ENCODE measurements at regions not wholly inside any gene's neighbourhood (a gene's known extent, or its start where the extent isn't known, plus 50 kb on each side); places are given as distances from the start of the nearest gene placed in this dataset.

- ATAC-seq (no peak), DNase-seq (no peak)
- H3K36me3 ChIP-seq = no peaks in the 10 kb centered on the region
- H3K27me3 ChIP-seq = no peaks in the 10 kb centered on the region
- peaks cover 15% of the 10 kb centered on the region for H3K9me3 ChIP-seq
- intact Hi-C loops (cut with DNase I) = no loop called here
- H3K4me3 ChIP-seq = no peak overlapping the region
- H3K27ac ChIP-seq = no peak overlapping the region
- no peak for TF ChIP-seq CTCF (IDR thresholded peaks at IDR 0.05)
- no peaks in the 10 kb centered on the region for H3K4me1 ChIP-seq
Measured at GRCh38 chr3:39626198-39626597, 158.7 kb downstream of the MOBP start.

GRCh38 chr3:39631136-39631535 lies 163.7 kb downstream of the MOBP start:
- H3K36me3 ChIP-seq = no peaks in the 10 kb centered on the region
- H3K27me3 ChIP-seq = no peaks in the 10 kb centered on the region
- intact Hi-C loops (cut with DNase I) = no loop called here
- H3K4me1 ChIP-seq = no peaks in the 10 kb centered on the region
- ATAC-seq (no peak), DNase-seq (no peak)
- no peak for TF ChIP-seq CTCF (IDR thresholded peaks at IDR 0.05)
- no peak overlapping the region for H3K27ac ChIP-seq
- H3K9me3 ChIP-seq = peaks cover 15% of the 10 kb centered on the region
- H3K4me3 ChIP-seq = no peak overlapping the region

GRCh38 chr3:39637807-39638206 lies 170.3 kb downstream of the MOBP start:
- no peak for TF ChIP-seq CTCF (IDR thresholded peaks at IDR 0.05)
- DNase-seq (no peak), ATAC-seq (no peak)
- no peak overlapping the region for H3K4me3 ChIP-seq
- no peak overlapping the region for H3K27ac ChIP-seq
- intact Hi-C loops (cut with DNase I) = no loop called here
- H3K4me1 ChIP-seq = no peaks in the 10 kb centered on the region
- no peaks in the 10 kb centered on the region for H3K9me3 ChIP-seq
- H3K36me3 ChIP-seq = no peaks in the 10 kb centered on the region
- H3K27me3 ChIP-seq = no peaks in the 10 kb centered on the region

- Histone ChIP-seq H3K27ac (no peak overlapping the region), H3K27me3 (no peaks in the 10 kb centered on the region), H3K36me3 (no peaks in the 10 kb centered on the region), H3K4me1 (no peaks in the 10 kb centered on the region), H3K4me3 (no peak overlapping the region), H3K9me3 (no peaks in the 10 kb centered on the region)
- TF ChIP-seq CTCF (IDR thresholded peaks at IDR 0.05) = no peak
- ATAC-seq (no peak), DNase-seq (no peak)
- intact Hi-C loops (cut with DNase I) = no loop called here
Measured at GRCh38 chr3:39638301-39638700, 170.8 kb downstream of the MOBP start.

GRCh38 chr3:39639344-39640236 lies 169.8 kb upstream of the MYRIP start:
- Histone ChIP-seq H3K9me3 (no peaks in the 10 kb centered on the region), H3K4me3 (no peak overlapping the region), H3K36me3 (no peaks in the 10 kb centered on the region), H3K27ac (no peak overlapping the region), H3K4me1 (no peaks in the 10 kb centered on the region), H3K27me3 (no peaks in the 10 kb centered on the region)
- intact Hi-C loops (cut with DNase I) = no loop called here
- DNase-seq = no peak
- no peak for TF ChIP-seq CTCF (IDR thresholded peaks at IDR 0.05)
- peak; percentile 87 for ATAC-seq
